ENCODE measurements at regions not wholly inside any gene's neighbourhood (a gene's known extent, or its start where the extent isn't known, plus 50 kb on each side); places are given as distances from the start of the nearest gene placed in this dataset.

- no peak overlapping the region for H3K4me3 ChIP-seq
- no peaks in the 10 kb centered on the region for H3K9me3 ChIP-seq
- no peak overlapping the region for H3K27ac ChIP-seq
- peaks cover 0 to 8% of the 10 kb centered on the region in 2 donors for H3K27me3 ChIP-seq
- no peaks in the 10 kb centered on the region for H3K36me3 ChIP-seq
- DNase-seq, result no peak
- intact Hi-C loops (cut with DNase I; ENCODE audit: low total_unique reads), result no loop called here
- H3K4me1 ChIP-seq, result no peaks in the 10 kb centered on the region
- no peak for TF ChIP-seq CTCF (IDR thresholded peaks at IDR 0.05)
These were observed 83.7 kb downstream of the IGLL1 start for GRCh38 chr22:23496445-23496833.

- no peak for TF ChIP-seq CTCF (IDR thresholded peaks at IDR 0.05)
- no peak overlapping the region for H3K4me3 ChIP-seq
- peaks cover 0 to 8% of the 10 kb centered on the region in 2 donors for H3K27me3 ChIP-seq
- H3K4me1 ChIP-seq, result no peaks in the 10 kb centered on the region
- H3K36me3 ChIP-seq, result no peaks in the 10 kb centered on the region
- H3K27ac ChIP-seq, result no peak overlapping the region
- H3K9me3 ChIP-seq, result no peaks in the 10 kb centered on the region
- DNase-seq, result no peak
- intact Hi-C loops (cut with DNase I; ENCODE audit: low total_unique reads), result no loop called here
These were observed 84.3 kb downstream of the IGLL1 start for GRCh38 chr22:23495614-23496444.

- no peak for DNase-seq
- intact Hi-C loops (cut with DNase I; ENCODE audit: low total_unique reads), result no loop called here
- H3K36me3 ChIP-seq, result no peaks in the 10 kb centered on the region
- no peak overlapping the region for H3K4me3 ChIP-seq
- no peaks in the 10 kb centered on the region for H3K4me1 ChIP-seq
- peaks cover 0 to 8% of the 10 kb centered on the region in 2 donors for H3K27me3 ChIP-seq
- TF ChIP-seq CTCF (IDR thresholded peaks at IDR 0.05), result no peak
- no peaks in the 10 kb centered on the region for H3K9me3 ChIP-seq
- H3K27ac ChIP-seq, result no peak overlapping the region
These were observed 85.2 kb downstream of the IGLL1 start for GRCh38 chr22:23494930-23495266.

GRCh38 chr22:23485490-23485889 lies 94.6 kb downstream of the IGLL1 start:
- Histone ChIP-seq H3K9me3 (no peaks in the 10 kb centered on the region), H3K4me3 (no peak overlapping the region), H3K36me3 (no peaks in the 10 kb centered on the region), H3K27ac (no peak overlapping the region), H3K4me1 (no peaks in the 10 kb centered on the region), H3K27me3 (peaks cover 0 to 5% of the 10 kb centered on the region in 2 donors)
- intact Hi-C loops (cut with DNase I; ENCODE audit: low total_unique reads), result no loop called here
- TF ChIP-seq CTCF (IDR thresholded peaks at IDR 0.05), result no peak
- no peak for DNase-seq

GRCh38 chr22:23484651-23485050 lies 95.4 kb downstream of the IGLL1 start:
- H3K9me3 ChIP-seq, result no peaks in the 10 kb centered on the region
- no peak for TF ChIP-seq CTCF (IDR thresholded peaks at IDR 0.05)
- H3K27me3 ChIP-seq, result peaks cover 0 to 5% of the 10 kb centered on the region in 2 donors
- intact Hi-C loops (cut with DNase I; ENCODE audit: low total_unique reads), result no loop called here
- no peak overlapping the region for H3K27ac ChIP-seq
- H3K4me3 ChIP-seq, result no peak overlapping the region
- no peaks in the 10 kb centered on the region for H3K36me3 ChIP-seq
- H3K4me1 ChIP-seq, result no peaks in the 10 kb centered on the region
- no peak for DNase-seq

Data from tibial artery (tissue), 4 donors.